ENCODE measurements at regions not wholly inside any gene's neighbourhood (a gene's known extent, or its start where the extent isn't known, plus 50 kb on each side); places are given as distances from the start of the nearest gene placed in this dataset.

GRCh38 chr1:199875856-199876255 is 151.7 kb upstream of the NR5A2 start (continued):
- no peak for TF ChIP-seq PATZ1 (CRISPR knock-in tag; IDR thresholded peaks at IDR 0.05; ENCODE audit: borderline replicate concordance)

- no peak for TF ChIP-seq TCF4 (CRISPR knock-in tag; IDR thresholded peaks at IDR 0.05; ENCODE audit: borderline replicate concordance)
- TF ChIP-seq ZFP30 (CRISPR knock-in tag; IDR thresholded peaks at IDR 0.05) = no peak
- no peak for TF ChIP-seq ZC3H10 (CRISPR knock-in tag; IDR thresholded peaks at IDR 0.05)
- TF ChIP-seq CSDC2 (CRISPR knock-in tag; IDR thresholded peaks at IDR 0.05) = no peak
- no peak for TF ChIP-seq SNAI2 (CRISPR knock-in tag; IDR thresholded peaks at IDR 0.05)
- TF ChIP-seq TSHZ2 (CRISPR knock-in tag; IDR thresholded peaks at IDR 0.05) = no peak
- TF ChIP-seq CSRNP3 (CRISPR knock-in tag; IDR thresholded peaks at IDR 0.05) = no peak
- TF ChIP-seq PATZ1 (CRISPR knock-in tag; IDR thresholded peaks at IDR 0.05; ENCODE audit: borderline replicate concordance) = no peak
- no peak for TF ChIP-seq ZNF565 (CRISPR knock-in tag; conservative IDR thresholded peaks at IDR 0.05; ENCODE audit: low read depth)
- TF ChIP-seq TOX (CRISPR knock-in tag; IDR thresholded peaks at IDR 0.05; ENCODE audit: borderline replicate concordance) = no peak
- ATAC-seq = no peak
Observed at GRCh38 chr1:199877526-199878384, 149.8 kb upstream of the NR5A2 start.

- TF ChIP-seq ZFP30 (CRISPR knock-in tag; IDR thresholded peaks at IDR 0.05) = no peak
- no peak for TF ChIP-seq POU6F1 (CRISPR knock-in tag; IDR thresholded peaks at IDR 0.05; ENCODE audit: borderline replicate concordance, low read depth)
- TF ChIP-seq GLIS3 (CRISPR knock-in tag; IDR thresholded peaks at IDR 0.05) = no peak
- no peak for TF ChIP-seq OSR1 (CRISPR knock-in tag; IDR thresholded peaks at IDR 0.05)
- no peak for TF ChIP-seq CSDC2 (CRISPR knock-in tag; IDR thresholded peaks at IDR 0.05)
- no peak for TF ChIP-seq TOX (CRISPR knock-in tag; IDR thresholded peaks at IDR 0.05; ENCODE audit: borderline replicate concordance)
- TF ChIP-seq PATZ1 (CRISPR knock-in tag; IDR thresholded peaks at IDR 0.05; ENCODE audit: borderline replicate concordance) = no peak
- TF ChIP-seq ZFP3 (CRISPR knock-in tag; IDR thresholded peaks at IDR 0.05) = no peak
- TF ChIP-seq ZC3H10 (CRISPR knock-in tag; IDR thresholded peaks at IDR 0.05) = no peak
- no peak for TF ChIP-seq ZNF70 (CRISPR knock-in tag; IDR thresholded peaks at IDR 0.05)
- no peak for ATAC-seq
Observed at GRCh38 chr1:199878823-199879222, 148.7 kb upstream of the NR5A2 start.
